ENCODE measurements at regions not wholly inside any gene's neighbourhood (a gene's known extent, or its start where the extent isn't known, plus 50 kb on each side); places are given as distances from the start of the nearest gene placed in this dataset.

DNA sequence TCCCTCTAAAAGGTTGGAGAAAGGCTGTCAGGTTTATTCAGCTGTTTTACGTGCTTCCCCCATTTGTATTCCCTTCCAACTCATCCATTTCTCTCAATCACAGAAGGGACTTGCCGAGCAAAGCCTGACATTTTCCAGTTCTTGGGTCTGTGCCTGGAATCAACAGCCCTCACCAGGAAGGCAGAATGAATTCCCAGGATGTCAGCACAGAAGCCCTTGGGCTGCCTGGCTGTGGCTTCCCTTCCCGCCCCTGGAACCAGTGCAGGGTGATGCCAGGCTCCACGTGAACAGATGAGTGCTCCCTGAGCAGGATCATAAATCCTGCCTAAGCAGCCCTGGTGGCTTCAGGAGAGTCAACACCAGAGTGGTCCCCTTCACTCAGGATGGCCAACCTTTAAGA is 86.1 kb upstream of the CD83 start:
- TF ChIP-seq, protein P1, sequence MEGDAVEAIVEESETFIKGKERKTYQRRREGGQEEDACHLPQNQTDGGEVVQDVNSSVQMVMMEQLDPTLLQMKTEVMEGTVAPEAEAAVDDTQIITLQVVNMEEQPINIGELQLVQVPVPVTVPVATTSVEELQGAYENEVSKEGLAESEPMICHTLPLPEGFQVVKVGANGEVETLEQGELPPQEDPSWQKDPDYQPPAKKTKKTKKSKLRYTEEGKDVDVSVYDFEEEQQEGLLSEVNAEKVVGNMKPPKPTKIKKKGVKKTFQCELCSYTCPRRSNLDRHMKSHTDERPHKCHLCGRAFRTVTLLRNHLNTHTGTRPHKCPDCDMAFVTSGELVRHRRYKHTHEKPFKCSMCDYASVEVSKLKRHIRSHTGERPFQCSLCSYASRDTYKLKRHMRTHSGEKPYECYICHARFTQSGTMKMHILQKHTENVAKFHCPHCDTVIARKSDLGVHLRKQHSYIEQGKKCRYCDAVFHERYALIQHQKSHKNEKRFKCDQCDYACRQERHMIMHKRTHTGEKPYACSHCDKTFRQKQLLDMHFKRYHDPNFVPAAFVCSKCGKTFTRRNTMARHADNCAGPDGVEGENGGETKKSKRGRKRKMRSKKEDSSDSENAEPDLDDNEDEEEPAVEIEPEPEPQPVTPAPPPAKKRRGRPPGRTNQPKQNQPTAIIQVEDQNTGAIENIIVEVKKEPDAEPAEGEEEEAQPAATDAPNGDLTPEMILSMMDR (IDR thresholded peaks at IDR 0.05; ENCODE audit: extremely low read depth, missing control alignments) = no peak
- DNase-seq (ENCODE audit: low spot score) = no peak

DNA sequence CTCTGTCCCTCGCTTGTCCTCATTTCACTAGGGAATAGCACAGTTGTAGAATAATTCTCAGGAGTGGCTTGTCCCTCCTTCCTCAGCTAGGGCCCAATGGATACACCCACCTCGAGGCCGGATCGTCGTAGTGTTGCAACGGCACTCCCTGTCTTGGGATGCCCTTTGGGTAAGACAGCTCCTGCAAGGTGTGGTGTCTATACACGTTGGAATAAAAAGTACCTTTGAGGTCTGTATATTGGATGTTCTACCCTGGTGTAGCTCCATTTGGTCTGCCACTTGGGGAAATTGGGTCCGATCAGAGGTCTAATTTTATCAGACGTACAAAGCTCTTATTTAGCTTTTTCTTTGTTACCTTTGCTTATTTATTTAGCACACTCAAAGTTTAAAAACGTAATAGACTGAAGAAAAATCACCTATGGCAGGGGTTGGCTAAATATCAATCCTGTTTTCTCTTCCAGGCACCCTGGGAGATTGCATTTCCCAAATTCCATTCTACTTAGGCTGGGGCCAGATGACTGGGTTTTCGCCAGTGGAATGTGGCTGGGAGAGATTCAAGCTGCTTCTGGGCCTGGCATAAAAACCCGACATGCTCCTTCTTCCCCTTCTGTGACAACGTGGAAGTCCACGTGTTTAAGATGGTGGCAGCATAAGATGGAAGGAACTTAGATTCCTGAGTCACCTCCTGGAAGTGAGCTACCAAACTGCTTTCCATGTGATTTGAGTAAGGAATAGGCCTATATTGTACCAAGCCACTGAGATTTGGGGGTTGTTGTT is 82.3 kb upstream of the CD83 start:
- no peak for DNase-seq (ENCODE audit: low spot score)
- TF ChIP-seq, protein P1 (IDR thresholded peaks at IDR 0.05; ENCODE audit: extremely low read depth, missing control alignments) = no peak

DNA sequence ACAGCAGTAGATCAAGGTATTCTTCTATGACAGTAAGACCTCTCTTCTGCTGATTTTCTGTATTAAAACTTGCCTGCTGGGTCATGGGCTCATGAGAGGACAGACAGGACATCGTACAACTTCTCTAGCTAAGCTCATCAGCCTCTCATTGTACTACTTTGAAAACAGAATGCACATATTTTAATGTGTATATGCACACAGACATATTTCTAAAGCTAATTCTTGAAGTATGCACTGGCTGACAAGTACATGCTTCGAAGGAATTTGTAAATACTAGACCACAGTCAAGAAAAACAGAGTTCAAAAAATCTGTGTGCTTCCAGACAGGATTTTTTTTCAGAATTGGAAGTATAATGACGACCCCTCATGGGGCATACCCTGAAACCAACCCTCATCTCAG is 81.7 kb upstream of the CD83 start:
- TF ChIP-seq, protein P1 (IDR thresholded peaks at IDR 0.05; ENCODE audit: extremely low read depth, missing control alignments) = no peak
- no peak for DNase-seq (ENCODE audit: low spot score)

DNA sequence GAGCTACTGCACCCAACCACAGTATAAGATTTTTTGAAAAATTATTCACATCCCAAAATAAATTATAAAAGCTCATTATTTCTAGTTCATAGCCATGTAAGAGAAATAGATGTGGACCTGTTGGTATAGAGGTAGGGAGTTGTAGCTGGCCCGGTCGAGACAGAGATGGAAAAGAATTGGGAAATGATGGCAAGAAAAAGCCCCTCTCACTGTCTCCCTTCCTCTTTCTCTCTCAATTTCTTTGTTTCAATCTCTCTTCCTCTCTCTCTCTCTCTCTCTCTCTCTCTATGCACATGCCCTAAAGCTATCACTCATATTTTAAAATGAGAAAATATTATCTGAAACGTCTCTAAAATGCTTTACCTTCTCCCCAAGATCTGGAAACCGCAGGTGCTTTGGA is 80.7 kb upstream of the CD83 start:
- no peak for DNase-seq (ENCODE audit: low spot score)
- TF ChIP-seq, protein P1 (IDR thresholded peaks at IDR 0.05; ENCODE audit: extremely low read depth, missing control alignments) = no peak

DNA sequence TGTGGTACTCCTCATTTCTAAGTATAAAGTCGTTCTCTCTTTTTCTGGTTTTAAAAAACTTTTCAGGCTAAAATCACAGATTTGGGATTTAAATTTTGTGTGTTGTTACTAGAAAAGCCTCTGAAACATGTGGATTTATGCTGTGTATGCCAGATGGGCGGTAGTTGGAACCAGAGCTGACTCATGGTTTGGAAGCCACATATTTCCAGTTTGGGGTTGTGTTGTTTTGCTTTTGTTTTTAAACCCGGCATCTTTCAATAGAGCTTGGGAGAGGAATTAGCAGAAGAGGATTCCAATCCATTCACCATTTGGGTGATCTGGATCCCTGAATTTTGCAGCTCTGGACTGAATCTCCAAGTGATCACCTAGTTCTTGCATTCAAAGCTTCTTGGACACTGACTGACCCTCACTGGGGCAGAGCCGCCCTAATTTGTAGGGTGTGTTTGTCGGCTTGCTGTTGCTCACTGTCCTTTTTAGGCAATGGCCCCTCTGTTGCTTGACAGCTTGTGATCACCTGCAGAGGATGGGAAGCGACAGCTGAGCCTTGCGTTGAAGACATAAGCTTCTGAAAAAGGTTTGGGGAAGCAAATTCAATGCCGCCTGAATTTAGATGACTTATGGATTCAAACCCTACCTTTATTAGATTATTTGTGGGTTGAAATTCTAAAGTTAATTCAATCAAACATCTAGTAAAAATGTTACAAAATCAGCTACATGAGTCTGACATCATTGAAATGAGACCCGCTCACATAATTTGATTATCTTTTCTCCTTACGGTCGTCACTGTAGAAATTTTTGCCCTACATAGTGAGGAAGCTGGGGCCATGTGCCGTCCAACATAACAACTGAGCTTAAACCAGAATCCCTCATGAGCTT is 79.9 kb upstream of the CD83 start:
- TF ChIP-seq, protein P1 (IDR thresholded peaks at IDR 0.05; ENCODE audit: extremely low read depth, missing control alignments) = no peak
- DNase-seq (ENCODE audit: low spot score) = no peak

DNA sequence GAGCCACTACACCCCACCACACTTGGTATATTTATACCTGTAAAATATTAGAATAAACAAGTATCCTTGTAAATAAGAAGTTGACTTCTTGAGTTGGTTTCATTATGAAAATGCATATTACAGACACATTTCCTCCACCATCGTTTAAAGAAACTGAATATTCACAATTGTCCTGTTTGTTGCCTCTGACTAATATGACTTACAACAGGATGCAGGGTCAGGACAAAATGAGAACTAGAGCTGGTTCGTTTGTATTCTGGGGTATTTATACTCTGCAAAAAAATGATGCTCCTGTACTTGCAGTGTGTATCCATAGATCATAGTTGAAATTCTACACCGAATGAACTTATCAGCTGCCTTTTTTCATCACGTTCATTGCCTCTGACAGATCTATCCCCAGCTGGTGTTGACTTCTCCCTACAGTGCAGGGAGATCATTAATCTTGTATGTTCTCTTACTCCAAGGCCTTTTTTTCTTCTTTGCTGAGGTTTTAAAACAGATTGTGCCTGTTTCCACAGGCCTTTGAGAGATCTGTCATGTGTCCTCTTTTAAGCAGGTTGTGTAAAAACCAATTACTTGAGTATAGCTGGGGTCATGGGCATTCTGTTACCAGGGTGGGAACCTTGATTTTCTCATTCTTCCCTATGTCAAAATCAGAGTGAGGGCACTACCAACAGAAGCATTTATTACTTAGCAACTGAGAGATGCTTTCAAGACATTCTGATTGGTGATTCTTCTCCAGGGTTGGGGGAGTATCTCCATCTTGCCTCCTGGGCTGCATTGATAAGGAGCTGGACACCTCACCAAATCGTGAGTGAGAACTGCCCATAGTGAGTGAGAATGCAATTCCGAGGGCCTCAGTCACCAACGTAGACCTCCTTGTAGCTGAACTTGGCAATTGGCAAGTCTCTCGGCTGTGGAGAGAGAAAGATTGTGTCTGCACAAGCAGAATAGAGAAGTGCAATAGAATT is 78.8 kb upstream of the CD83 start:
- DNase-seq (ENCODE audit: low spot score) = no peak
- TF ChIP-seq, protein P1 (IDR thresholded peaks at IDR 0.05; ENCODE audit: extremely low read depth, missing control alignments) = no peak
